ENCODE measurements at regions not wholly inside any gene's neighbourhood (a gene's known extent, or its start where the extent isn't known, plus 50 kb on each side); places are given as distances from the start of the nearest gene placed in this dataset.

DNA sequence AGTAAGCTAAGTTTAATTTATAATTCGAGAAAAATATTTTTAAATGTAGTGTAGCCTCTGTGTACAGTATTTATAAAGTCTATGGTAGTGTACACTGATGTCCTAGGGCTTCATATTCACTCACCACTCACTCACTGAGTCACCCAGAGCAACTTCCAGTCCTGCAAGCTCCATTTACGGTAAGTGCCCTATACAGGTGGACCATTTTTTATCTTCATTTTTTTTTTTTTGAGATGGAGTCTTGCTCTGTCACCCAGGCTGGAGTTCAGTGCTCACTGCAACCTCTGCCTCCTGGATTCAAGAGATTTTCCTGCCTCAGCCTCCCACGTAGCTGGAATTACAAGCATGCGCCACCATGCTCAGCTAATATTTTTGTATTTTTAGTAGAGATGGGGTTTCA lies 104.2 kb downstream of the PDCL3 start:
- H3K4me3 ChIP-seq (ENCODE audit: low read length in 2 of 2), result no peak overlapping the region
- no peak overlapping the region for H4K91ac ChIP-seq (ENCODE audit: low read depth, low read length, poor library complexity)
- peaks cover 0 to 5% (median 0%) of the 10 kb centered on the region in 3 experiments for H3K27me3 ChIP-seq (ENCODE audit: control insufficient read depth in 3 of 3, insufficient read depth in 3 of 3, low read depth in 1 of 3, low read length in 3 of 3)
- no peak overlapping the region for H3K18ac ChIP-seq (ENCODE audit: low read length)
- H2BK15ac ChIP-seq (ENCODE audit: low read length), result no peak overlapping the region
- H3K14ac ChIP-seq (ENCODE audit: low read length), result no peak overlapping the region
- H3K4me2 ChIP-seq (ENCODE audit: insufficient read depth, low read length, poor library complexity, severe bottlenecking), result no peak overlapping the region
- H2BK120ac ChIP-seq (ENCODE audit: low read depth, low read length), result no peak overlapping the region
- H3K9ac ChIP-seq (ENCODE audit: low read depth, low read length, poor library complexity), result no peak overlapping the region
- no peaks in the 10 kb centered on the region for H3K4me1 ChIP-seq (ENCODE audit: control insufficient read depth in 2 of 2, insufficient read depth in 1 of 2, low read depth in 1 of 2, low read length in 2 of 2)
- H3K36me3 ChIP-seq (replicated peaks in 1 of 2; ENCODE audit: control insufficient read depth in 2 of 2, insufficient read depth in 2 of 2, low read length in 2 of 2), result no peaks in the 10 kb centered on the region
- no peak for DNase-seq (ENCODE audit: low spot score)
- H2AFZ ChIP-seq (ENCODE audit: low read length), result no peak overlapping the region
- no peak overlapping the region for H2BK5ac ChIP-seq (ENCODE audit: low read length)
- no peaks in the 10 kb centered on the region for H3K79me1 ChIP-seq (ENCODE audit: low read depth, low read length)
- H2AK5ac ChIP-seq (ENCODE audit: low read depth, low read length), result no peak overlapping the region
- H3K23ac ChIP-seq (ENCODE audit: low read depth, low read length, poor library complexity), result no peak overlapping the region
- no peaks in the 10 kb centered on the region for H3K9me3 ChIP-seq (replicated peaks in 1 of 2; ENCODE audit: control insufficient read depth in 2 of 2, insufficient read depth in 1 of 2, low read depth in 1 of 2, low read length in 2 of 2)
- H3K4ac ChIP-seq (ENCODE audit: low read length), result no peak overlapping the region
- H4K8ac ChIP-seq (ENCODE audit: low read depth, low read length), result no peak overlapping the region
- no peak overlapping the region for H3K27ac ChIP-seq (replicated peaks; ENCODE audit: low read length)
- no peak overlapping the region for H2BK12ac ChIP-seq (ENCODE audit: low read length)
- 100% methylated on average over 1 of the region's 4 CpGs; no CpG with 5 or more reads in 1 of the 2 donors for WGBS, 2 donors (ENCODE audit: extremely low coverage in 2 of 2, insufficient read length in 2 of 2, insufficient replicate concordance in 1 of 2)

DNA sequence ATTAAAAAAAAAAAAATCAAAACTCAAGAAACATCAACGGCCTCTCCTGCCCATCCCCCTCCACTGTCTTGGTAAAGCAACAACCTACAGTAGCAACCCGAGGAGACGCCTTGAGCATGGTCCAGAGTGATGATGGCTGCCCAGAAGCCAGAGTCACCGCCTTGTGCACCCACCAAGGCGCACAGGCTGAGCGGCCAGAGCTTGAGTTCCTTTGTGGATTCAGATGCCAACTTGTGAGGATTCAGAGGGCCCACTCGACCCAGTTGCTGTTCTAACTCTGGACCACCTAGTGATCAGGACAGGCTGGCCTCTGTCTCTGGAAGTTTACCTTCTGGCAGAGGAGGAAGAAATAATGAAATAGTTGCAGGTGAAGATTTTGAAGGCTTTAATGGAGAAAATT lies 105.0 kb downstream of the PDCL3 start:
- Histone ChIP-seq H4K91ac (ENCODE audit: low read depth, low read length, poor library complexity) (no peak overlapping the region), H3K23ac (ENCODE audit: low read depth, low read length, poor library complexity) (no peak overlapping the region), H3K4me2 (ENCODE audit: insufficient read depth, low read length, poor library complexity, severe bottlenecking) (no peak overlapping the region), H3K79me1 (ENCODE audit: low read depth, low read length) (no peaks in the 10 kb centered on the region), H3K14ac (ENCODE audit: low read length) (no peak overlapping the region), H3K36me3 (replicated peaks in 1 of 2; ENCODE audit: control insufficient read depth in 2 of 2, insufficient read depth in 2 of 2, low read length in 2 of 2) (no peaks in the 10 kb centered on the region), H3K9me3 (replicated peaks in 1 of 2; ENCODE audit: control insufficient read depth in 2 of 2, insufficient read depth in 1 of 2, low read depth in 1 of 2, low read length in 2 of 2) (no peaks in the 10 kb centered on the region), H2AK5ac (ENCODE audit: low read depth, low read length) (no peak overlapping the region), H3K18ac (ENCODE audit: low read length) (no peak overlapping the region), H3K4ac (ENCODE audit: low read length) (no peak overlapping the region), H4K8ac (ENCODE audit: low read depth, low read length) (no peak overlapping the region), H3K27me3 (ENCODE audit: control insufficient read depth in 3 of 3, insufficient read depth in 3 of 3, low read depth in 1 of 3, low read length in 3 of 3) (peaks cover 0 to 5% (median 0%) of the 10 kb centered on the region in 3 experiments), H2AFZ (ENCODE audit: low read length) (no peak overlapping the region), H2BK120ac (ENCODE audit: low read depth, low read length) (no peak overlapping the region), H3K4me1 (ENCODE audit: control insufficient read depth in 2 of 2, insufficient read depth in 1 of 2, low read depth in 1 of 2, low read length in 2 of 2) (no peaks in the 10 kb centered on the region), H3K27ac (replicated peaks; ENCODE audit: low read length) (no peak overlapping the region), H3K4me3 (ENCODE audit: low read length in 2 of 2) (no peak overlapping the region), H2BK5ac (ENCODE audit: low read length) (no peak overlapping the region), H3K9ac (ENCODE audit: low read depth, low read length, poor library complexity) (no peak overlapping the region), H2BK12ac (ENCODE audit: low read length) (no peak overlapping the region), H2BK15ac (ENCODE audit: low read length) (no peak overlapping the region)
- WGBS, 2 donors (ENCODE audit: extremely low coverage in 2 of 2, insufficient read length in 2 of 2, insufficient replicate concordance in 1 of 2), result no CpG with 5 or more reads among the region's 7 CpGs
- no peak for DNase-seq (ENCODE audit: low spot score)

DNA sequence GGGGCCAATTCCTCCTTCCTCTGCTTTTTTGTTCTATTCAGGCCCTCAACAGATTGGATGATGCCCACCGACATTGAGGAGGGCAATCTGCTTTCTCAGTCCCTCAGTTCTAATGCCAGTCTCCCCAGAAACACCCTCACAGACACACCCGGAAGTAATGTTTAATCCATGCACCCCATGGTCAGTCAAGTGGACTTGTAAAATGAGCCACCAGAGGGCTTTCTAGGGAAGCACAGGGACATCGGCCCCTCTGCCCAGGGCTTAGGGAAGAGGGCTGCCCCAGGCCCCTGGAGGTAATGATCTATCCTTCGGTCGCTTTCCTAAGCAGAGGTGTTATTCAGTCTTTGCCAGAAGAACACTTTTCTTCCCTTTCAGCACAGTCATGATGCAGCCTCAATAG lies 107.4 kb downstream of the PDCL3 start:
- no peak overlapping the region for H3K9ac ChIP-seq (ENCODE audit: low read depth, low read length, poor library complexity)
- no peak overlapping the region for H3K4me3 ChIP-seq (ENCODE audit: low read length in 2 of 2)
- H3K4me1 ChIP-seq (ENCODE audit: control insufficient read depth in 2 of 2, insufficient read depth in 1 of 2, low read depth in 1 of 2, low read length in 2 of 2), result no peaks in the 10 kb centered on the region
- no peak overlapping the region for H3K23ac ChIP-seq (ENCODE audit: low read depth, low read length, poor library complexity)
- H2AFZ ChIP-seq (ENCODE audit: low read length), result no peak overlapping the region
- H3K4me2 ChIP-seq (ENCODE audit: insufficient read depth, low read length, poor library complexity, severe bottlenecking), result no peak overlapping the region
- H3K27ac ChIP-seq (replicated peaks; ENCODE audit: low read length), result no peak overlapping the region
- no peak overlapping the region for H2BK120ac ChIP-seq (ENCODE audit: low read depth, low read length)
- no peak for DNase-seq (ENCODE audit: low spot score)
- no peaks in the 10 kb centered on the region for H3K36me3 ChIP-seq (replicated peaks in 1 of 2; ENCODE audit: control insufficient read depth in 2 of 2, insufficient read depth in 2 of 2, low read length in 2 of 2)
- H3K27me3 ChIP-seq (ENCODE audit: control insufficient read depth in 3 of 3, insufficient read depth in 3 of 3, low read depth in 1 of 3, low read length in 3 of 3), result peaks cover 0 to 5% (median 0%) of the 10 kb centered on the region in 3 experiments
- H4K91ac ChIP-seq (ENCODE audit: low read depth, low read length, poor library complexity), result no peak overlapping the region
- no peak overlapping the region for H2BK12ac ChIP-seq (ENCODE audit: low read length)
- H2BK15ac ChIP-seq (ENCODE audit: low read length), result no peak overlapping the region
- no CpG with 5 or more reads among the region's 5 CpGs for WGBS, 2 donors (ENCODE audit: extremely low coverage in 2 of 2, insufficient read length in 2 of 2, insufficient replicate concordance in 1 of 2)
- no peak overlapping the region for H2AK5ac ChIP-seq (ENCODE audit: low read depth, low read length)
- no peaks in the 10 kb centered on the region for H3K79me1 ChIP-seq (ENCODE audit: low read depth, low read length)
- H3K9me3 ChIP-seq (replicated peaks in 1 of 2; ENCODE audit: control insufficient read depth in 2 of 2, insufficient read depth in 1 of 2, low read depth in 1 of 2, low read length in 2 of 2), result no peaks in the 10 kb centered on the region
- no peak overlapping the region for H3K14ac ChIP-seq (ENCODE audit: low read length)
- no peak overlapping the region for H3K4ac ChIP-seq (ENCODE audit: low read length)
- no peak overlapping the region for H2BK5ac ChIP-seq (ENCODE audit: low read length)
- no peak overlapping the region for H4K8ac ChIP-seq (ENCODE audit: low read depth, low read length)
- no peak overlapping the region for H3K18ac ChIP-seq (ENCODE audit: low read length)

DNA sequence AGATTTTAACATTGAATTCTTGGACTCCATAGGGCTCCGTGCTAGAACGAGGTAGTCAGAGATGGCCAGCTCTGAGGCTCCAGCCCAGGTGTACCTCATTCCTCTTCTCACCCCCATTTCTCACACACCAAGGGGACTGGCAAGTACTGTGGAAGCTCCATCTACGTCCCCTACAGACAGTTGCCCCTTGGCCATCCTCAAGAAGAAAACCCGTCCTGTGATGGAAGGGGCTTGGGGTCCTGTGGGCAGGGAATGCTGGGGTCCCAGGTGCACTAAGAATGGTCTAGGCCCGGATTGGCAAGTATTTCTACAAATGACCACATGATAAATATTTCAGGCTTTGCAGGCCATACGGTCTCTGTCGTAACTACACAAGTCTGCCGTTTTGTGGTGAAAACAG lies 110.3 kb downstream of the PDCL3 start:
- Histone ChIP-seq H3K14ac (ENCODE audit: low read length) (no peak overlapping the region), H4K8ac (ENCODE audit: low read depth, low read length) (no peak overlapping the region), H2BK5ac (ENCODE audit: low read length) (no peak overlapping the region), H4K91ac (ENCODE audit: low read depth, low read length, poor library complexity) (no peak overlapping the region), H3K27me3 (ENCODE audit: control insufficient read depth in 3 of 3, insufficient read depth in 3 of 3, low read depth in 1 of 3, low read length in 3 of 3) (peaks cover 0 to 6% (median 0%) of the 10 kb centered on the region in 3 experiments), H3K9ac (ENCODE audit: low read depth, low read length, poor library complexity) (no peak overlapping the region), H3K4ac (ENCODE audit: low read length) (no peak overlapping the region), H3K23ac (ENCODE audit: low read depth, low read length, poor library complexity) (no peak overlapping the region), H3K18ac (ENCODE audit: low read length) (no peak overlapping the region), H2BK120ac (ENCODE audit: low read depth, low read length) (no peak overlapping the region), H3K36me3 (replicated peaks in 1 of 2; ENCODE audit: control insufficient read depth in 2 of 2, insufficient read depth in 2 of 2, low read length in 2 of 2) (no peaks in the 10 kb centered on the region), H2AK5ac (ENCODE audit: low read depth, low read length) (no peak overlapping the region), H3K9me3 (replicated peaks in 1 of 2; ENCODE audit: control insufficient read depth in 2 of 2, insufficient read depth in 1 of 2, low read depth in 1 of 2, low read length in 2 of 2) (no peaks in the 10 kb centered on the region), H3K27ac (replicated peaks; ENCODE audit: low read length) (no peak overlapping the region), H3K79me1 (ENCODE audit: low read depth, low read length) (no peaks in the 10 kb centered on the region), H2AFZ (ENCODE audit: low read length) (no peak overlapping the region), H2BK12ac (ENCODE audit: low read length) (no peak overlapping the region), H3K4me3 (ENCODE audit: low read length in 2 of 2) (no peak overlapping the region), H2BK15ac (ENCODE audit: low read length) (no peak overlapping the region), H3K4me1 (ENCODE audit: control insufficient read depth in 2 of 2, insufficient read depth in 1 of 2, low read depth in 1 of 2, low read length in 2 of 2) (no peaks in the 10 kb centered on the region), H3K4me2 (ENCODE audit: insufficient read depth, low read length, poor library complexity, severe bottlenecking) (no peak overlapping the region)
- no CpG with 5 or more reads among the region's 8 CpGs for WGBS, 2 donors (ENCODE audit: extremely low coverage in 2 of 2, insufficient read length in 2 of 2, insufficient replicate concordance in 1 of 2)
- no peak for DNase-seq (ENCODE audit: low spot score)

Measured in neuronal stem cell (in vitro differentiated cells).